B cell (primary cell): ENCODE measurements at regions not wholly inside any gene's neighbourhood (a gene's known extent, or its start where the extent isn't known, plus 50 kb on each side); places are given as distances from the start of the nearest gene placed in this dataset.

ENCODE experiments used
- ATAC-seq: fragments of 200-7000 bp; cut with Tn5 transposase; one replicate; pipeline ENCODE4 v1.10.0; 2021; ENCODE audit warnings: low read depth, mild to moderate bottlenecking, moderate number of reproducible peaks, moderate library complexity
- CTCF ChIA-PET: fragments of 350-600 bp; sonication (Branson Sonifier 250); formaldehyde crosslinking; loops from one replicate; lab custom pipeline; 2021; ENCODE audit warnings: antibody characterized with exemption, inconsistent platforms; lab: Charles Lee
- POLR2A ChIA-PET: fragments of 350-600 bp; sonication (Branson Sonifier 250); formaldehyde crosslinking; loops from one replicate; lab custom pipeline; 2021; ENCODE audit warnings: antibody characterized with exemption; lab: Charles Lee
- DNase-seq: peaks from one replicate; pipeline ENCODE4 v3.0.0; 2013
- H2AFZ ChIP-seq: 2 replicates; pipeline ENCODE4 v1.6.1; 2012; ENCODE audit warnings: mild to moderate bottlenecking, low read depth, low read length; ENCODE audit not compliant: insufficient read depth, poor library complexity, severe bottlenecking
- H3K27ac ChIP-seq, 2 donors: 1 replicate in 1 of 2; 2 replicates in 1 of 2; pipeline ENCODE4 v1.5.1; 2012 to 2013; ENCODE audit warnings: low read length in 2 of 2, mild to moderate bottlenecking in 2 of 2, moderate library complexity in 1 of 2
- H3K27me3 ChIP-seq, 4 experiments: fragments of 200-600 bp in 1 of 4; sonication (generic) in 1 of 4; replicated peaks in 1 of 4; 1 replicate in 2 of 4; 2 replicates in 2 of 4; pipeline versions ENCODE4 v1.6.1 to v1.7.0; 2013 to 2016; ENCODE audit warnings: low read length in 3 of 4, mild to moderate bottlenecking in 2 of 4, mixed read lengths in 1 of 4, moderate library complexity in 1 of 4; ENCODE audit not compliant: insufficient read depth in 4 of 4, control insufficient read depth in 3 of 4; ENCODE audit errors: control extremely low read depth in 1 of 4
- H3K36me3 ChIP-seq, 2 experiments: replicated peaks in 1 of 2; 1 replicate in 1 of 2; 2 replicates in 1 of 2; pipeline versions ENCODE4 v1.6.1 to v1.7.1; 2013; ENCODE audit warnings: low read length in 1 of 2; ENCODE audit not compliant: insufficient read depth in 2 of 2, control insufficient read depth in 1 of 2; ENCODE audit errors: control extremely low read depth in 1 of 2, extremely low read depth in 1 of 2
- H3K4me1 ChIP-seq, 2 donors: fragments of 200-600 bp in 1 of 2; sonication (generic) in 1 of 2; 1 replicate in 1 of 2; 2 replicates in 1 of 2; pipeline versions ENCODE4 v1.5.1 to v1.6.1; 2013 to 2017; ENCODE audit warnings: low read length in 2 of 2; ENCODE audit not compliant: control insufficient read depth in 2 of 2, insufficient read depth in 2 of 2
- H3K4me2 ChIP-seq: replicated peaks from 2 replicates; pipeline ENCODE3; 2012; ENCODE audit warnings: mild to moderate bottlenecking, low read depth, low read length; ENCODE audit not compliant: poor library complexity, severe bottlenecking
- H3K4me3 ChIP-seq, 5 experiments: fragments of 200-600 bp in 1 of 5; sonication (generic) in 1 of 5; 1 replicate in 3 of 5; 2 replicates in 2 of 5; pipeline versions ENCODE4 v1.5.1 to v1.7.0; 2011 to 2016; ENCODE audit warnings: low read length in 4 of 5, mild to moderate bottlenecking in 4 of 5, low read depth in 2 of 5, control low read depth in 1 of 5, moderate library complexity in 1 of 5; ENCODE audit not compliant: insufficient read depth in 1 of 5; ENCODE audit errors: control extremely low read depth in 1 of 5, extremely low read depth in 1 of 5
- H3K79me2 ChIP-seq: fragments of 200-600 bp; sonication (generic); one replicate; pipeline ENCODE4 v1.6.0; 2016; ENCODE audit warnings: low read length; ENCODE audit not compliant: control insufficient read depth, insufficient read depth
- H3K9ac ChIP-seq: fragments of 200-600 bp; sonication (generic); 2 replicates; pipeline ENCODE4 v1.6.1; 2017; ENCODE audit warnings: mild to moderate bottlenecking, low read length, moderate library complexity
- H3K9me3 ChIP-seq, 3 donors: one replicate each; pipeline versions ENCODE4 v1.6.1 to v1.7.1; 2013; ENCODE audit warnings: low read length in 2 of 3; ENCODE audit not compliant: control insufficient read depth in 2 of 3, insufficient read depth in 1 of 3; ENCODE audit errors: control extremely low read depth in 1 of 3
- H4K20me1 ChIP-seq: 2 replicates; pipeline ENCODE4 v1.6.0; 2012; ENCODE audit warnings: mild to moderate bottlenecking, low read length; ENCODE audit not compliant: insufficient read depth, control insufficient read depth, poor library complexity, severe bottlenecking
- H3K27ac Mint-ChIP-seq: one replicate; pipeline ENCODE4 v1.8.0; 2021; ENCODE audit warnings: mixed read lengths
- H3K27me3 Mint-ChIP-seq: one replicate; pipeline ENCODE4 v1.8.0; 2021; ENCODE audit warnings: mixed read lengths
- H3K4me1 Mint-ChIP-seq: one replicate; pipeline ENCODE4 v1.8.0; 2021; ENCODE audit warnings: mixed read lengths
- H3K4me3 Mint-ChIP-seq: one replicate; pipeline ENCODE4 v1.8.0; 2021; ENCODE audit warnings: mixed read lengths
- H3K9me3 Mint-ChIP-seq: one replicate; pipeline ENCODE4 v1.8.0; 2022; ENCODE audit warnings: mixed read lengths; ENCODE audit not compliant: insufficient read depth
- EZH2 ChIP-seq: IDR thresholded peaks from 2 replicates; pipeline ENCODE4 v1.6.1; 2012; ENCODE audit warnings: borderline replicate concordance, low read depth, mild to moderate bottlenecking, moderate library complexity, low read length; ENCODE audit not compliant: insufficient read depth, poor library complexity, severe bottlenecking
- WGBS: methylation state at CpG from one replicate; pipeline ENCODE4 v1.1.5; 2013; ENCODE audit warnings: missing lambda C conversion rate; ENCODE audit not compliant: insufficient coverage; 5-methylcytosine and 5-hydroxymethylcytosine counted together
- intact Hi-C: fragments of 100-400 bp; cut with micrococcal nuclease; formaldehyde crosslinking; loops from one replicate; pipeline ENCODE4 v1.10.0; 2022
- TF ChIP-seq, protein P1 (sequence below): fragments of 200-600 bp; IDR thresholded peaks from one replicate; pipeline ENCODE4 v1.8.0; 2022; ENCODE audit warnings: antibody characterized with exemption, mild to moderate bottlenecking

DNA sequence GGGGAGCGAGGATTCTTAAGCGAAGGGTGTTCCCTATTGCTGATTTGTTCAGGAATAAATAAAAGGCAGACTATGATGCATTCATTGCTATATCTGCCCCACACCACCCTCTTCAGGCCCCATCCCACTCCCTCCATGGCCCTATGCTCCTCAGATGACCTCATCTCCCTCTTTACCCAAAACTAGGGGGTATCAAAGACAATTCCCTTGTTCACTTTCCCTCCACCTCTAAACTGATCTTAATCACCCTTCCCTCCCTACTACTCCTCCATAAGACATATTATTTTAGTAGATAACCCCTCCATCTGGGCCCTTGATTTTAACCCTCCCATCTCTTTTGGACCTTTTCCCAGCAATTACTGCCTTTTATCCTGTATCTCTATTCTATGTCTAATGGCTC is 434.9 kb upstream of the RUNX1 start:
- POLR2A ChIA-PET, result no interaction called here
- H3K79me2 ChIP-seq, result no peaks in the 10 kb centered on the region
- intact Hi-C loops, result no loop called here
- peaks cover under 1% of the 10 kb centered on the region for H3K4me1 Mint-ChIP-seq
- peaks cover 31% of the 10 kb centered on the region for H3K27me3 Mint-ChIP-seq
- H3K4me2 ChIP-seq, result no peak overlapping the region
- CTCF ChIA-PET, result no interaction called here
- TF ChIP-seq, protein P1, sequence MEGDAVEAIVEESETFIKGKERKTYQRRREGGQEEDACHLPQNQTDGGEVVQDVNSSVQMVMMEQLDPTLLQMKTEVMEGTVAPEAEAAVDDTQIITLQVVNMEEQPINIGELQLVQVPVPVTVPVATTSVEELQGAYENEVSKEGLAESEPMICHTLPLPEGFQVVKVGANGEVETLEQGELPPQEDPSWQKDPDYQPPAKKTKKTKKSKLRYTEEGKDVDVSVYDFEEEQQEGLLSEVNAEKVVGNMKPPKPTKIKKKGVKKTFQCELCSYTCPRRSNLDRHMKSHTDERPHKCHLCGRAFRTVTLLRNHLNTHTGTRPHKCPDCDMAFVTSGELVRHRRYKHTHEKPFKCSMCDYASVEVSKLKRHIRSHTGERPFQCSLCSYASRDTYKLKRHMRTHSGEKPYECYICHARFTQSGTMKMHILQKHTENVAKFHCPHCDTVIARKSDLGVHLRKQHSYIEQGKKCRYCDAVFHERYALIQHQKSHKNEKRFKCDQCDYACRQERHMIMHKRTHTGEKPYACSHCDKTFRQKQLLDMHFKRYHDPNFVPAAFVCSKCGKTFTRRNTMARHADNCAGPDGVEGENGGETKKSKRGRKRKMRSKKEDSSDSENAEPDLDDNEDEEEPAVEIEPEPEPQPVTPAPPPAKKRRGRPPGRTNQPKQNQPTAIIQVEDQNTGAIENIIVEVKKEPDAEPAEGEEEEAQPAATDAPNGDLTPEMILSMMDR, result no peak
- no peak for TF ChIP-seq EZH2
- no peaks in the 10 kb centered on the region for H4K20me1 ChIP-seq
- peaks cover 2% of the 10 kb centered on the region for H3K9me3 Mint-ChIP-seq
- H3K27ac ChIP-seq, result no peak overlapping the region
- H3K27me3 ChIP-seq, result no peaks in the 10 kb centered on the region
- no peak overlapping the region for H3K9ac ChIP-seq
- H3K4me1 ChIP-seq, result no peaks in the 10 kb centered on the region
- ATAC-seq (no peak), DNase-seq (no peak)
- H3K27ac Mint-ChIP-seq, result no peak overlapping the region
- H3K4me3 Mint-ChIP-seq, result no peak overlapping the region
- H3K4me3 ChIP-seq, result no peak overlapping the region
- H2AFZ ChIP-seq, result no peak overlapping the region
- no CpG with 5 or more reads among the region's 2 CpGs for WGBS
- H3K36me3 ChIP-seq, result no peaks in the 10 kb centered on the region
- peaks cover 0 to 9% (median 1%) of the 10 kb centered on the region in 3 donors for H3K9me3 ChIP-seq

DNA sequence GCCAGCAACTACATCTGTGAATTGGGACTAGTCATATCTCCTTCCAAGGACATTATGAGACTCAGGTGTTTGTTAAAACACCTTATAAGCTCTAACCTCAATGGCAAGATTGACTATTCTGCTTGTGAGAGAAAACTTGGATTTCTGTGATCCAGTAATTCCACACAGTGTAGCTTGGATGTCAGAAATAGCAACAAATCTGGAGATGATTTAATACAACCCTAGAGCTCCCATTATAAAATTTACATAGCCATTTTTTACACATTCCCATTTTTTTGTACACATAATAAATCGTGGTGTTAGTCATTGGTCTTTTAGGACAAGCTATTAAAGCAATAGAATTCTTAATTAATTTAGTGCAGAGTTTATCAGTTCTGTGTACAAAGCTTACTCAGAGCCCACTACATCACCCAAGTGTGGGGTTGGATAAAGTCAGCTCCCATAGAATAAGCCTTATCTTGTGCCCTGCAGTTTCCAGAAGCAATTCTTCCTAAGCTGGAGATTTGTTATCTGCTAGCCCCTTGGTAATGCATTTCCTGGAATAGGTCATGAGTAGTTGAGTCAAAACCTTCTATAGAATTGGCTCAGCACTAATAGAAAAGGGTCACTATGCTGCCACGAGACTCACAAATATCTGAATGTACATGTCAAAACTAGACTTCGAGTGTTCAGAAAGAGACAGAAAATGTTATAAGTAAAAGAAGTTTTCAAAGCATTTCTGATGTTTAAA is 434.0 kb upstream of the RUNX1 start:
- Histone ChIP-seq H2AFZ (no peak overlapping the region), H3K27ac (no peak overlapping the region), H4K20me1 (no peaks in the 10 kb centered on the region), H3K4me2 (no peak overlapping the region), H3K9ac (no peak overlapping the region), H3K4me3 (no peak overlapping the region), H3K27me3 (no peaks in the 10 kb centered on the region), H3K4me1 (no peaks in the 10 kb centered on the region), H3K79me2 (no peaks in the 10 kb centered on the region), H3K9me3 (peaks cover 0 to 11% (median 1%) of the 10 kb centered on the region in 3 donors), H3K36me3 (no peaks in the 10 kb centered on the region)
- CTCF ChIA-PET, result interaction anchor here (0.7 to 1.3 kb wide), 2 partner anchors 22 to 738 kb away, joined by 3 read pairs; no protein-coding TSS in a partner anchor
- intact Hi-C loops, result no loop called here
- DNase-seq, result no peak
- Mint-ChIP-seq H3K4me1 (peaks cover 2% of the 10 kb centered on the region), H3K4me3 (no peak overlapping the region), H3K27me3 (peaks cover 38% of the 10 kb centered on the region), H3K27ac (no peak overlapping the region), H3K9me3 (peaks cover 5% of the 10 kb centered on the region)
- ATAC-seq, result no peak
- POLR2A ChIA-PET, result no interaction called here
- WGBS, result no CpG with 5 or more reads among the region's 3 CpGs
- TF ChIP-seq, protein P1, result no peak
- TF ChIP-seq EZH2, result no peak
